Jurkat, Clone E6-1 (cell line): ENCODE measurements at regions not wholly inside any gene's neighbourhood (a gene's known extent, or its start where the extent isn't known, plus 50 kb on each side); places are given as distances from the start of the nearest gene placed in this dataset.

Source experiments
- DNase-seq: peaks from one replicate; pipeline ENCODE4 v3.0.0-alpha.2; 2011; ENCODE audit warnings: low read depth, low spot score
- H3K4me3 ChIP-seq: 2 replicates; pipeline ENCODE4 v1.5.1; 2011; ENCODE audit warnings: mild to moderate bottlenecking, low read length, control low read depth, moderate library complexity

GRCh38 chr2:144099780-144100377, 420.0 kb downstream of the ZEB2 start:
- no peak overlapping the region for H3K4me3 ChIP-seq
- no peak for DNase-seq

DNA sequence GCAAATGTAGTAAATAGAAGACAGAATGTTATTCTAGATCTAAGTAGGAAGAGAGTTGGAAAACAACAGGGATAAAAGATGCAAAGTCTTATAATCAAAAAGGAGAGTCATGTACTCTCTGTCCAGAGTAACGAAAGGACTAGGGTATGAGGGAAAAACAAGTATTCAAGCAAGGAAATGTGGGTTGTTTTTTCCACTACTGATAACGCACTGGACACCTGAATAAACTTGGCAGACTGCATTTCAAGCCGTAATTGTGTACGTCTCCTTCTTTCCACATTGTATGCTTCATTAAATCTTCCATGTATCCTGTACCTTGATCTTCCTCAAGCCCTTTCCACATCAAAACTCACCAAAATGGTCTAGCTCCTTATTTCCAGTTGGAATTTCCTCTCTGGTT, 420.6 kb downstream of the ZEB2 start:
- no peak for DNase-seq
- no peak overlapping the region for H3K4me3 ChIP-seq

- no peak for DNase-seq
- H3K4me3 ChIP-seq = no peak overlapping the region
Observed at GRCh38 chr2:144097440-144098225, 422.3 kb downstream of the ZEB2 start.

DNA sequence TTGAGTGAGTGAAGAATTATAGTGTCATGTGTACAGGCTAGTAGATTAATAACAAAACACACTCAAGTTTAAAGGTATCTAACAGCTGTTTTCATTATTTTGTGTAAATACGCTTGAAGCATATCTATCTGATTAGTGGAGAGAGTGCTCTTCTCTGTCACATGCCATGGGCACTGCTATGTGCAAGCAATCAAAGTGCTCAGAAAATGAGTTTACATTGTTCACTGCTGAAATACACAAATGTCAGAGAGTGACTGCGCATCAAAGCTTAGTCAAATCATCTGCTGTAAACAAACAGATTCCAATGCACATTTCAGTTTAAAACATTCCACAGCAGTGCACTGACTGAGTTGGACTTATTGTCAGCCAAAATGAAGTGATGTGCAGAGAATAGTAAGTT, 423.4 kb downstream of the ZEB2 start:
- DNase-seq = no peak
- no peak overlapping the region for H3K4me3 ChIP-seq

DNA sequence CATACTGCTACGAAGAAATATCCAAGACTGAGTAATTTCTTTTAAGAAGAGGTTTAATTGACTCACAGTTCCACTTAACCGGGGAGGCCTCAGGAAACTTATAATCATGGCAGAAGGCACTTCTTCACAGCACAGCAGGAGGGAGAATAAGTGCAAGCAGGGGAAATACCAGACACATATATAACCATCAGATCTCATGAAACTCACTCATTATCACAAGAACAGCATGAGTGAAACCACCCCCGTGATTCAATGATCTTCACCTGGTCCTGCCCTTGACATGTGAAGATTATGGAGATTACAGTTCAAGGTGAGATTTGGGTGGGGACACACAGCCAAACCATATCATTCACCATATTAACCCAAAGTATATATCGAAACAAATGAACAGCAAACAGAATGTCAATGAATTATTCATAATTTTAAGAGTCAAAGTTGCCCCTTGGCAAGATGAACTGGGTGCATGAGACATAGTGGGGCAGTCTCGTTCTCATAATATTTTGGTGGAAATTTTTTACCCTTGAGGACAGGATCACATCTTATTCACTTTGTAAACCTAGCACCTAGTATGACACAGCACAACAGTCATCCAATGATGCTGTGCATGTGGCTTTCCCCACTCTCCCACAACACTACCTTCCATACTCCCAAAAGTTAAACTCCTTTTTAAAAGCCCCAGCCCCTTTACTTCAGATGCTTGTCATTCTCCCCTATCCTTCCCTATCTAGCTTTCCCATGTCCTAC, 425.3 kb downstream of the ZEB2 start:
- DNase-seq = no peak
- H3K4me3 ChIP-seq = no peak overlapping the region

DNA sequence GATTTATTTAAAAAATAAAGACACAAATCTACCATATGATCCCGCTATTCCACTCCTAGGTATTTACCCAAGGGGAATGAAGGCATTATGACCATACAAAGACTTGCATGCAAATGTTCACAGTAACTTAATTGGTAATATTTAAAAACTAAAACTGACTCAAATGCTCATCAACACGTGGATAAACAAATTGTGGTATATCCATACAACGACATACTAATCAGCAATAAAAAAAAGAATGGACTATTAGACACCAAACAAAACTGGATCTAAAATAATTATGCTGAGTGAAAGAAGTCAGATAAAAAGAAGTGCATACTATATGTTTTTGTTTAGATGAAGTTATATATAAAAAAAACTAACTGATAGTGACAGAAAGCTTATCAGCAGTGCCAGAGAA, 428.3 kb downstream of the ZEB2 start:
- no peak overlapping the region for H3K4me3 ChIP-seq
- DNase-seq = no peak

GRCh38 chr2:144088863-144089262, 431.1 kb downstream of the ZEB2 start:
- no peak for DNase-seq
- H3K4me3 ChIP-seq = no peak overlapping the region

- no peak for DNase-seq
- no peak overlapping the region for H3K4me3 ChIP-seq
Observed at GRCh38 chr2:144086965-144087364, 433.0 kb downstream of the ZEB2 start.

DNA sequence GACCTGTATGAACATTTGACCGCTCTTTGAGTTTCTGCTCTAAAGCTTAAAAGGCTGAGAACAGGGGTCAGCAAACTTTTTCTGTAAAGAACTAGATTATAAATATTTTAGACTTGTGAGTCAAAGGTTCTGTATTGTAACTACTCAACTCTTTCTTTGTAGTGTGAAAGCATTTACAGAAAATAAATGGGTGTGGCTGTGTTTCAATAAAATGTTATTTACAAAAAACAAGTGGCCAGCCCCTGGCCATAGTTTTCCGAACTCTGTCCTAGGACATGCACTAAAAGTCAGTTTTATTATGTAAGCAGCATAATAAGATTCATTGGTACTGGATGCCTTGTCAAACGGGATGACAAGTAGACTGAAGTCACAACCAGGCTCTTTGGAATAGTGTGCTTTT, 434.9 kb downstream of the ZEB2 start:
- H3K4me3 ChIP-seq = no peak overlapping the region
- DNase-seq = no peak

DNA sequence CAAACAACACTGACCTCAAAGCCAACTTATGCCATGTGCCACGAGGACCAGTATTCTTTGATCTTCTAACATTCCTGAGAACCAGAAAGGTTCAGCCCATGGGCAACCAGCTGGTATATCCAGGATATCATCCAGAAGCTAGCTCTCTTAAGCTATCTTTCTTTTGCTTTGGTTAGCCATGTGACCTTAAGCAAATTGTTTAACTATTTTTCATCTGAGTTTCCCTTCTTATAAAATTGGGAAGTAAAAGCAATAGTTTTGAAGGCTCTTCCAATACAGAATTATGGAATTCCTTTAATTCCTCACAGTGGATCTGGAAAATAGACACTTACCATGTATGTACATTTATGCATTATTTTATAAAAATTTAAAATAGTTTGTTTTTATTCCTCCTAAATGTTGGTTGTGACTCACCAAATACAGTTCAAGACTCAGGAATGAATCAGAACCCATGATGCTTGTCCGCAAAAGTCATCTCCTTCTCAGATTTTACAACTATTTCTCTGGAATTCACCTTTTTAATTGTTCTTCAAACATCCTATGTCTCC, 435.7 kb downstream of the ZEB2 start:
- no peak overlapping the region for H3K4me3 ChIP-seq

GRCh38 chr2:144083211-144083610, 436.7 kb downstream of the ZEB2 start:
- no peak for DNase-seq

More for the DNA sequence above, 435.7 kb downstream of the ZEB2 start:
- DNase-seq = no peak

DNA sequence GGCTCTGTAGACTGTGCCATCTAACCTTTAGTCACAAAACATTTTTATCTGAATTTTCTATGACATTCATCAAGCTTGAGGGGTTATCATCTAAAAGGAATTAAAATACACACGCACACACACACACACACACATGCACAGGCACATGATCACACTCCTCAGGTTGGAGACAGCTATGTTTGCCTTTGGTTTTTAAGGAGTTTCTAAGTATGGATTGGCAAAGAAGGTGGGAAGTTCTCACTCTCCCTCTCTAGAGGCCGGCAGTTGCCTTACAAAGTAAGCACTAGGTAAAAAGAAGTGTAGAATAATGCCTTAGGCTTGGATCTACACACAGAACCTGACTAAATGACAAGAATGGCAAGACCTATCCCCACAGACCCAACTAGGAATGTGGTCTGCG, 437.1 kb downstream of the ZEB2 start:
- no peak overlapping the region for H3K4me3 ChIP-seq
- no peak for DNase-seq

More at GRCh38 chr2:144083211-144083610, 436.7 kb downstream of the ZEB2 start:
- H3K4me3 ChIP-seq = no peak overlapping the region

DNA sequence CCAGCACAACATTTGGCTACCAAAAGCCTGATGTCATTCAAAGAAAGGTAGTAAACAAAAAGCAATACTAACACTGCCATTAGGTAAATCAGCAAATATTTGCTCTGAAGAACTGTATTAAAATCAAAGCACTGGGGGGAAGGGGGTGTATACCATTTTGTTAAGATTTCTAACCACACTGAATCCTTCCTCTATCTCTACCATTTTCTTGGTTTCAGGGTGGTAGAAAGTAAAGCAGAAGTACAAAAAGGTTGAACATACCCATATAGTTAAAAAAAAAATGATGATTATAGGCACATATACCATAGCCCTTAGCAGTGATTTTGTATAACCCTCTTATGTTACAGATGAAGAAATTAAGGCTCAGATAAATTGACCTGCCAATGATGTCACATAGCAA, 437.6 kb downstream of the ZEB2 start:
- no peak overlapping the region for H3K4me3 ChIP-seq
- no peak for DNase-seq

GRCh38 chr2:144081272-144081671, 438.6 kb downstream of the ZEB2 start:
- H3K4me3 ChIP-seq = no peak overlapping the region
- DNase-seq = no peak

DNA sequence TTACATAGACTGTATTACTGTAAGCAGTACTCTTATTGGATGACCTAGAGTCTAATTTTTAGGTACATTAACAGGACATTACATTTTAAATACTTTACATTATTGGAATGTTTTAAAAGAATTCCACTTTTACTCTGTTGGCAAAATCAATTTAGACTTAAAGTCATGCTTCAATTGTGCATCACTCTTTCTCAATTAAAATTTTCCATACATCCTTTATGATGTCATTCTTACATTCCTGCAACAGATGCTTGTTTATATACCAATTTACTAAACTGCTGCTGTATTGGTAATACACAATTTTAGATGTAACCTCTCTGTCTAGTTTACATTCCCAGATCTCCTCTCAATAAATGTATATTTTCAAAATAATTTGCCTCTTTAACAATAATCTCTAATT, 440.1 kb downstream of the ZEB2 start:
- no peak overlapping the region for H3K4me3 ChIP-seq
- DNase-seq = no peak

- H3K4me3 ChIP-seq = no peak overlapping the region
Observed at GRCh38 chr2:144078802-144079724, 440.9 kb downstream of the ZEB2 start.

DNA sequence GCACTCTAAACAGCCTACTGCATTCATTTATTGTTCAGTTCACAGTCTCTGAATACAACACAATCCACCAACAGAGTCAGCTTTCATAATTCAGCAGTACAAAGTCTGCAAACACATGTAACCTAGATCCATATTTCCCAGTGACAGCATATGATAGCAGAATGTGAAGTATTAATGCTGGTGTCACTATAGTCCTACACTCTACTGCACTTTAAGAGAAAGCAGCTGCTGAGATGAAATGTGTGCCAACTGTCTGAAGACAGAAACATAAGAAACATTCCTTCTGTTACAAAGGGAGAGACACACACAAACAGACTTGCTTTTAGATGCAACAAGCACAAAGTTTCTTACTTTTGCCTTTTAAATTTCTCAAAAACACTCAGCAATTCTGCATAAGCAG, 441.8 kb downstream of the ZEB2 start:
- DNase-seq = no peak
- H3K4me3 ChIP-seq = no peak overlapping the region

More at GRCh38 chr2:144078802-144079724, 440.9 kb downstream of the ZEB2 start:
- DNase-seq = no peak

GRCh38 chr2:144074450-144074849, 445.5 kb downstream of the ZEB2 start:
- no peak overlapping the region for H3K4me3 ChIP-seq
- no peak for DNase-seq

GRCh38 chr2:144071461-144071860, 448.5 kb downstream of the ZEB2 start:
- DNase-seq = no peak
- no peak overlapping the region for H3K4me3 ChIP-seq
